Glutamatergic neuron (in vitro differentiated cells): ENCODE measurements at regions not wholly inside any gene's neighbourhood (a gene's known extent, or its start where the extent isn't known, plus 50 kb on each side); places are given as distances from the start of the nearest gene placed in this dataset.
A peak's percentile ranks its signal among the peaks of the same experiment; 100 is the strongest.
"Not testable (repeated sequence)": the region's sequence is repeated elsewhere in the genome, so short reads cannot be mapped to it uniquely, and the experiment has no call there.

Experiments
- DNase-seq: peaks from one replicate; pipeline ENCODE4 v3.0.0; 2022
- H3K27ac Mint-ChIP-seq: one replicate; pipeline ENCODE4 v1.8.0; 2020; ENCODE audit warnings: mild to moderate bottlenecking, mixed read lengths, inconsistent platforms; ENCODE audit not compliant: unreplicated experiment
- H3K27me3 Mint-ChIP-seq: one replicate; pipeline ENCODE4 v1.8.0; 2020; ENCODE audit warnings: mild to moderate bottlenecking, moderate library complexity, mixed read lengths, inconsistent platforms; ENCODE audit not compliant: unreplicated experiment
- H3K36me3 Mint-ChIP-seq: one replicate; pipeline ENCODE4 v1.8.0; 2020; ENCODE audit warnings: mild to moderate bottlenecking, mixed read lengths, inconsistent platforms; ENCODE audit not compliant: unreplicated experiment
- H3K4me1 Mint-ChIP-seq: one replicate; pipeline ENCODE4 v1.8.0; 2020; ENCODE audit warnings: mild to moderate bottlenecking, low read depth, mixed read lengths, inconsistent platforms; ENCODE audit not compliant: unreplicated experiment
- H3K4me3 Mint-ChIP-seq: one replicate; pipeline ENCODE4 v1.8.0; 2020; ENCODE audit warnings: mild to moderate bottlenecking, mixed read lengths, inconsistent platforms; ENCODE audit not compliant: unreplicated experiment
- H3K9me3 Mint-ChIP-seq: one replicate; pipeline ENCODE4 v1.8.0; 2020; ENCODE audit warnings: mild to moderate bottlenecking, moderate library complexity, mixed read lengths, inconsistent platforms; ENCODE audit not compliant: unreplicated experiment
- TF ChIP-seq, protein P1 (sequence below): fragments of 200-600 bp; sonication (generic); IDR thresholded peaks from one replicate; pipeline ENCODE4 v1.5.0; 2021; ENCODE audit not compliant: partially characterized antibody, unreplicated experiment

DNA sequence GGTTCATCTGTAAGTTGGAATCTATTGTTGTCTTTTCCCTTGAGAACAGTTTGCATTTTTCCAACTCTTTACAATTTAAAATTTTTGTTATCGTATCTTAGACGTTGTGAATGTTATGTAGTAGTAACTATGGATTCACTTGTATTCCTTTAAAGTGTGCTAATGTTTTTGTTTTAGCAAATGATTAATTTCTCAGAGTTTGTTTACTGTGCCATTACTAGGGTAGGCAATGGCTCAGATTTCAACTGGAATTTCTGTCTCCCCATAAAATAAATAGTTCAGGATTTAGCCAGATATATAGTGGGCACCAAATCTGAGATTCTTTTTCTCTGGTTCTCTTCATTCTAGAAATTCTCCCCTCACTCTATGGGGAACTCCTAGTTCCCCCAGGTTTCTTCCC is 896.5 kb downstream of the PLA2G4A start:
- peaks cover 1% of the 10 kb centered on the region for H3K27me3 Mint-ChIP-seq
- TF ChIP-seq, protein P1, sequence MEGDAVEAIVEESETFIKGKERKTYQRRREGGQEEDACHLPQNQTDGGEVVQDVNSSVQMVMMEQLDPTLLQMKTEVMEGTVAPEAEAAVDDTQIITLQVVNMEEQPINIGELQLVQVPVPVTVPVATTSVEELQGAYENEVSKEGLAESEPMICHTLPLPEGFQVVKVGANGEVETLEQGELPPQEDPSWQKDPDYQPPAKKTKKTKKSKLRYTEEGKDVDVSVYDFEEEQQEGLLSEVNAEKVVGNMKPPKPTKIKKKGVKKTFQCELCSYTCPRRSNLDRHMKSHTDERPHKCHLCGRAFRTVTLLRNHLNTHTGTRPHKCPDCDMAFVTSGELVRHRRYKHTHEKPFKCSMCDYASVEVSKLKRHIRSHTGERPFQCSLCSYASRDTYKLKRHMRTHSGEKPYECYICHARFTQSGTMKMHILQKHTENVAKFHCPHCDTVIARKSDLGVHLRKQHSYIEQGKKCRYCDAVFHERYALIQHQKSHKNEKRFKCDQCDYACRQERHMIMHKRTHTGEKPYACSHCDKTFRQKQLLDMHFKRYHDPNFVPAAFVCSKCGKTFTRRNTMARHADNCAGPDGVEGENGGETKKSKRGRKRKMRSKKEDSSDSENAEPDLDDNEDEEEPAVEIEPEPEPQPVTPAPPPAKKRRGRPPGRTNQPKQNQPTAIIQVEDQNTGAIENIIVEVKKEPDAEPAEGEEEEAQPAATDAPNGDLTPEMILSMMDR, result no peak
- no peak for DNase-seq
- H3K27ac Mint-ChIP-seq, result no peak overlapping the region
- no peaks in the 10 kb centered on the region for H3K36me3 Mint-ChIP-seq
- H3K4me1 Mint-ChIP-seq, result peaks cover 4% of the 10 kb centered on the region
- no peak overlapping the region for H3K4me3 Mint-ChIP-seq
- peaks cover 1% of the 10 kb centered on the region for H3K9me3 Mint-ChIP-seq

DNA sequence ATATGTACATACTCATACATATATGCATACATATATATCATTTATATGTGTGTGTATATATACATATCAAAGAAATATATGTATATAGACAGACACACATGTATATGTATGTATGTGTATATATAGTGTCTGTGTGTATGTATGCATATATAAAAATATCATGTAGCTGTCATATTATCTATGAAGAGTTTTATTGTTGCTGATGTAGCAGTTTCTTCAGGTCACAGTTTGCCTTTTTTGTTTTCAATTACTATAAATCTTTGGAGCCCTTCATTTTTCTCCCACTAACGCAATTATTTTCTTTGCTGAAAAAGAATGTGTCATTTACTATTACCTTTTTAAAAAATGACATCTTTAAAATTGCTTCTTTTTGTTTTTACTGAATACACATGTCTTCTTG is 904.5 kb downstream of the PLA2G4A start:
- Mint-ChIP-seq H3K36me3 (peaks cover 6% of the 10 kb centered on the region), H3K27ac (peak overlapping the region; percentile 0), H3K4me3 (no peak overlapping the region), H3K9me3 (peaks cover 5% of the 10 kb centered on the region), H3K4me1 (no peaks in the 10 kb centered on the region), H3K27me3 (peaks cover 1% of the 10 kb centered on the region)
- no peak for DNase-seq
- TF ChIP-seq, protein P1, result no peak

DNA sequence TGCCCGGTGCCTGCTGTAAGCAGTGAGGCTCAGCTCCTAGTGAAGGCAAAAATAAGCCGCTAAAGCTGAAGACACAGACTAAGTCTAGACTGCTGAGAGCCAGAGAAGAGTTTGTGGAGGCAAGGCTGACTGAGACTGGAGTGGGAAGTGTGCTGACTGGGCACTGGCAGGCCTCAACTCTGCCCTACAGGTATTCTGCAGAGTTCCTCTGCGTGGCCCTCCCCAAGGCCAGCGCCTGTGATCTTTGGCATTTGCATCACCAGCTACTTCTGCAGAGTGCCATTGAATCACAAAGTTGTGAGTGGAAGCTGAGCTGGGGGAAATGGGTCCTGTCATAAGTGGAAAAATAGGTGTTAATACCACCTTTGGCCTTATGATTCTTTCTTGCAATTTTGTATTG is 905.7 kb downstream of the PLA2G4A start:
- Mint-ChIP-seq H3K36me3 (peaks cover 6% of the 10 kb centered on the region), H3K4me3 (no peak overlapping the region), H3K9me3 (peaks cover 4% of the 10 kb centered on the region), H3K4me1 (no peaks in the 10 kb centered on the region), H3K27me3 (peaks cover 1% of the 10 kb centered on the region), H3K27ac (no peak overlapping the region)
- no peak for DNase-seq
- TF ChIP-seq, protein P1, result no peak

DNA sequence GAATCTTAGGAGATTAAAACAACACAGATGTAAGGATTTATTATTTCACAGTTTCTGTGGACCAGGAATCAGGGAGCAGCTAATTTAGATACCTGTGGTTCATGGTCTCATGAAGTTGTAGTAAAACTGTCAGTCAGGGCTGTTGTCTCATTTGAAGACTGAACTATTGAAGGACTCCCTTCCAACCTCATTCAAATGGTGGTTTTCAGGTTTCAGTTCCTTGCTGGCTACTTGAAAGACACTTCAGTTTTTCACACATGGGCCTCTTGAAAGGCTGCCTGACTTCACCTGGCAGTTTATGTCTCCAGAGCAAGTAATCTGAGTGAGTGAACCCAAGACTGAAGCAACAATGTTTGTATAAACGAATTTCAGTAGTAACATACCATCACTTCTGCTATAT is 915.9 kb downstream of the PLA2G4A start:
- no peaks in the 10 kb centered on the region for H3K27me3 Mint-ChIP-seq
- TF ChIP-seq, protein P1, result no peak
- no peaks in the 10 kb centered on the region for H3K4me1 Mint-ChIP-seq
- H3K36me3 Mint-ChIP-seq, result no peaks in the 10 kb centered on the region
- DNase-seq, result no peak
- H3K4me3 Mint-ChIP-seq, result no peak overlapping the region
- no peak overlapping the region for H3K27ac Mint-ChIP-seq
- no peaks in the 10 kb centered on the region for H3K9me3 Mint-ChIP-seq

DNA sequence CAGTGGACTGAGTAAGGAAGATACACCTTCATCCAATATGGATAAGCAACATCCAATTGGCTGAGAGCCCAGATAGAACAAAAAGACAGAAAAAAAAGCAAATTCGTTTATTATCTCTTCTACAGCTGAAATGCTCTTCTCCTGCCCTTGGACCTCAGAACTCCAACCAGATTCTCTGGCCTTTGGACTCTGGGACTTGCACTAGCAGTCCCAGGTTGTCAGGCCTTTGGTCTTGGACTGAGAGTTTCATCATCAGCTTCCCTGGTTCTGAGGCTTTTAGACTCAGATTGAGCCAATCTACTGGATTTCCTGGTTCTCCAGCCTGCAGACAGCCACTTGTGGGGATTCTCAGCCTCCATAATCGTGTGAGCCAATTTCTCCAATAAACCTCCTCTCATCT is 926.8 kb downstream of the PLA2G4A start:
- Mint-ChIP-seq H3K36me3 (no peaks in the 10 kb centered on the region), H3K27ac (no peak overlapping the region), H3K9me3 (no peaks in the 10 kb centered on the region), H3K27me3 (no peaks in the 10 kb centered on the region), H3K4me3 (no peak overlapping the region), H3K4me1 (no peaks in the 10 kb centered on the region)
- TF ChIP-seq, protein P1, result no peak
- no peak for DNase-seq

DNA sequence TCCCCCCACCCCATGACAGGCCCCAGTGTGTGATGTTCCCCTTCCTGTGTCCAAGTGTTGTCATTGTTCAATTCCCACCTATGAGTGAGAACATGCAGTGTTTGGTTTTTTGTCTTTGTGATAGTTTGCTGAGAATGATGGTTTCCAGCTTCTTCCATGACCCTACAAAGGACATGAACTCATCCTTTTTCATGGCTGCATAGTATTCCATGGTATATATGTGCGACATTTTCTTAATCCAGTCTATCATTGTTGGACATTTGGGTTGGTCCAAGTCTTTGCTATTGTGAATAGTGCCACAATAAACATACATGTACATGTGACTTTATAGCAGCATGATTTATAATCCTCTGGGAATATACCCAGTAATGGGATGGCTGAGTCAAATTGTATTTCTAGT is 927.9 kb downstream of the PLA2G4A start:
- not testable (repeated sequence) for H3K27me3 Mint-ChIP-seq, H3K36me3 Mint-ChIP-seq, H3K9me3 Mint-ChIP-seq, H3K4me3 Mint-ChIP-seq, DNase-seq, H3K4me1 Mint-ChIP-seq, H3K27ac Mint-ChIP-seq
